ENCODE measurements at regions not wholly inside any gene's neighbourhood (a gene's known extent, or its start where the extent isn't known, plus 50 kb on each side); places are given as distances from the start of the nearest gene placed in this dataset.

DNA sequence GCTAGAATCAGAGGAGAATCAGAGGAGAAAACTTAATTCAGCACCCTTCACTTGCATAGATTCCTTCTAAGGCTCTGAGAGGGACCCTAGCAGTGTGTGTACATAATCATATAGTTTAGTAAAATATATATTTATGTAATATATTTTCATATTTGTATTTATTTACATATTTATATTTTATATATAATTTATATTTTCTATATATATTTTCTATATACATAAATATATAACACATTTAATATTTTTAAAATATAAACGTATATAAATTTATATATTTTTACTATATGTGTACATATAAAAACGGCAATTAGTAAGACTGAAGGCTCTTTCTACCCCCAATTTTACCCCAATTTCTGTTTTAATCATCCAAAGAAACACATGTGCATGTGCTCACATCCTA lies 80.3 kb downstream of the NXPE2 start:
- DNase-seq (ENCODE audit: low read depth in 3 of 3) = no peak

DNA sequence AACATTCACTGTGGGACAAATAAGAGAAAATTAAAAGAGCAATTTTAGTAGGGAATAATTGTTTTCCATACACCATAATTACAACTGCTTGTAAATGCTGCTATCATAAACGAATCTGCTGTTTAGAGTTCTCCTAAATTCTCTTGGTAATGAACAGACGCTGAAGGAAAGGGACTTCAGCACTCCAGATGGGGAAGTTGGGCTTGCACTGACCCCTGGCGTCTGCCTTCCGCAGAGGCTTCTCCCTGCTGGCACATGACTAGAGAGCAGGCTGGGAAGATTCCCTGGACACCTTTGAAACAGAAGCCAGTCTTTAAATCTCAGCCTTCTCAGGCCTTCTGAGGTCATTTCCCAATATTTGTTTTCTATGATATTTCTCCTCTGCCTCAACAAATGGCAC lies 84.1 kb downstream of the NXPE2 start:
- no peak for DNase-seq (ENCODE audit: low read depth in 3 of 3)

DNA sequence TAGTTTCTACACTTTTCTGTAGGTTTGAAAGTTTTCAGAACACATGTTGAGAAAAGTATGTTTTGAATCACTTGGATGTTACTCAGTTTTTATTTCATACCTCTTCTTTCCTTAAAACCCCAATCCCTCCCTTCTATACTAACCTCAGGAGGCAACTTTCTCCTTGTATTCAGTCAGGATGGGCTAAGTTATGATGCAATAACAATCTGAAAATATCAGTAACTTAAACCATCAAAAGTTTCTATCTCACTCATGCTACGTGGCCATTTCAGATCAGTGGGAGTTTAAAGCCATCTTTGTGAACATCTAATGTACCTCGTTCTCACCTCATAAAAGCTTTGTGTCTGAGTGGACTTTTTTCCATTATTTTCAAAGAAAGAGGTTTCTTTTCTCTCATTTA lies 86.2 kb downstream of the NXPE2 start:
- DNase-seq (ENCODE audit: low read depth in 3 of 3) = no peak

DNA sequence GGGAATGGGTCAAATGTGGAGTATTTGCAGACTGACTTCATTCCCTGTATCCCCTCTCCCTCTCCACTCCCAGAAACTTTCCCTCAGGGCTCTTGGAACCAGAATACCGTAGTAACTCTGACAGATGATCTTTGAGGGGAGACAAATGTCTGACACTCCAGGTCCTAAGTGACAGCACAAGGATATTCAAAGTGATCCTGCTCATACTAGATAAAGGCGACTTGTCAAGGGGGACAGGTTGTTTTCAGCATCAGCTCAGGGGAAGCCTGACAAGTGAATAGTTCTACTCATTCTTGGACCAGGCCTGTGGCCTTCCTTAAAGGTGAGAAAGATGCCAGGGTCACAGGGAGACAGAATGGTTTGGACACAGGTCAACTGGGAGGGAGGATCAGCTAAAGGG lies 92.8 kb downstream of the NXPE2 start:
- no peak for DNase-seq (ENCODE audit: low read depth in 3 of 3)

DNA sequence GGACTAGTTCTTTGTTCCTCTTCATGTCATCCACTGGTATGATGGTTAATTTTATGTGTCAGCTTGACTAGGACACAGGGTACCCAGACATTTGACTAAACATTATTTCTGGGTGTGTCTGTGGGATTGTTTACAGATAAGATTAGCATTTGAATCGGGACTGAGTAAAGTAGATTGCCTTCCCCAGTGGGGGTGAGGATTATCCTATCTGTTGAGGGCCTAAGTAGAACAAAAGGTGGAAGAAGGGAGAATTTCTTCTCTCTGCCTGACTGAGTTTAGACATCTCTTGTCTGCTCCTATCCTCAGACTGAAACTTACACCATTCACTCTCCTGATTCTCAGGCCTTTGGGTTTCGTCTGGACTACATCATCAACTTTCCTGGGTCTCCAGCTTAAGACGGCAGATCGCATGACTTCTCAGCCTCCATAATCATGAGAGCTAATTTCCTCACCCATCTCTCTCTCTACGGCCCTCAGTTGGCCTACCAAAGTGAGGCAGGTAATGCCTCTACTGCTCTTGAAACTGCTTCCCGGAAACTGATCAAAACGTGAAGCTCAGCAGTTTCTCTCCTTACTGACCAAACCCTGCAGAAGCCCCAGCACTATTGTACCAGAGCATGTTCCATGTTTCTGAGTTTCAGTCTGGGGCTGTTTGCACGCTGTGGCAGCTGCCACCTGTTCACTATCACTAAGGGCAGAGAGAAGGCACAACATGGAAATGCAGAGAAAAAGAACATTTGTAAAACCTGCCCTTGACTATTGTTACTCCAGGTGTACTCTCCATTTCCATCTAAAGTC lies 95.4 kb downstream of the NXPE2 start:
- no peak for DNase-seq (ENCODE audit: low read depth in 3 of 3)

DNA sequence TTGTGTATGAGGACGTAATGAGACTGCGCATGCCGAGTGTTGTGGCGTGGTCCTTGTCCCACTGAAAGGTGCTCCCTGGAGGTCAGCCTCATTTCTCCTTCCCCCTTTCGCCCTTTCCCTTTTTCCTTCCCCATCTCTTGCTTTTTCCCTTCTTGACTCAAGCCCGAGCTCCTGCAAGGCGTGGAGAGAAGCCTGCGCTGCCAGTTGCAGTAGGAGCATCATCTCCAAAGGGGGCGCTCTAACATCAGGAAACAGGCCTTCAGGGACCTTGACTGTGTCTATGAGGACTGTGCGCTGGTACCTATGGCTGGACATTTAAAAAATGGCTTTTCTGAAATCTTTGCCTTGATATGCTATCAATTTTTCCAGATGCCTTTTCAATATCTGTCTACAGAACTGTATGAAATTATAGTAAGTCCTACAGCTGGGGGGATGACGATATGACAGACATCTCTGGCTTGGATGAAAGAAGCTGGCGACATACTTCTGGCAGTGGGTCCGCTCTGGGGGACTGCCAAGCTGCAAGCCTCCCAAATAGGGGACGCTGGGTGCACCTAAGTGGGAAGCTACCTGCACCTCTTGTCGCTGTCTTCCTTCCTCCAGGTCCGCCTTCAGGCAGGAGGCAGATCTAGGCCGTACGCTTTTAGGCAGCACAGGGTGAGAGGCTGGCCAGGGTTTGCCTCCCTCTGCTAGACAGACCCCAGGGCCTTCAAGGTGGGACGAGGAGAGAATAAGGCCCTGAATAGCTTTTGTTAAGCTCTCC lies 96.5 kb downstream of the NXPE2 start:
- no peak for DNase-seq (ENCODE audit: low read depth in 3 of 3)

DNA sequence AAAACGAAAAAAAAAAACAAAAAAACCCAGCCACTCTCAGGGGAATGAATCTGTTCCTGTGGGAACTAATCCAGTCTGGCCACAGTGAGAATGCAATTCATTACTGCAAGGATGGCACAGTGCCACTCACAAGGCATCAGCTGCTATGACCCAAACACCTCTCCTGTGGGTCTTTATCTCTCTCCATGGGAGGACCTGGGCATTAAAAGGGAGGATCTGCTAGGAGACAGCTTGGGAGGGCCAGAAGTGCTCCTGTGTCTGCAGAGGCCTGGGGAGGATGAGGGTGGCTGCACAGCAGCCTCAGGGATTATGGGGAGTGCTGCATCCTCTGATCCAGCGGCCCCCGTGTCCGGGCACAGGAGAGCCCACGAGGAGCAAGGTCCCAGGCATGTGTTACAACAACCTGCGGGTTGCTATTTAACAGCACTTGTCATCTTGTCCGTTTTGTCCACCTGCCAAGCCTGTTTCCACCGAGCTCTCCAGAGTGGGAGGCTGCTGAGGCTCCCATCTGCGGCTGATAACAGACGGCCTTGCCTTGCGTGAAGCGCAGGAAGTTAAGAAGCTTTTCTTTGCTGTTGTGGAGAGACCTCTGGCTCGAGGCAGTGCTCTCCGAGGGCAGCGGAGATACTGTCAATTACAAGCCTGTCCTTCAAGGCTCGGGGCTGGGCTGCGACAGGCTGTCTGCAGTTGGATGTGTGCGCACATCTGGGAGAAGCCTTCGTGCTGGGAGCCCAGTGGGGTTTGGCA lies 97.7 kb downstream of the NXPE2 start:
- DNase-seq (ENCODE audit: low read depth in 3 of 3) = no peak

DNA sequence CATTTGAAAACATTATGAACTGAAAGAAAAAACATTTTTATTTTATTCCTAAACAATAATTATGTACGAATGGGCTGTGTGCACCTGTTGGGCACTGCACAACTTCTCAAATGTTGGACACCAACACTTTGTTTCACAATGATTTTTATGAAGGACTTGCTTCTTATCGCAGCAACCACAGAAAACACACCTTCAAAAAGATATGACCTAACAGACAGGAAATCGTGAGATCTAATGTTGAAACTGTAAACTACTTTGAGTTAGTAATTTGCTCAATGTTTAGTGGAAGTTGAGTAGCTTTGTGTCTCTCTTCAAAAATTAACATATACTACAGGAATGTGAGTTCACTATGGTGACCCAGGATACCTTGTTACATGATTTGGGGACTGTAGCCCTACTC lies 98.6 kb downstream of the NXPE2 start:
- DNase-seq (ENCODE audit: low read depth in 3 of 3) = no peak

DNA sequence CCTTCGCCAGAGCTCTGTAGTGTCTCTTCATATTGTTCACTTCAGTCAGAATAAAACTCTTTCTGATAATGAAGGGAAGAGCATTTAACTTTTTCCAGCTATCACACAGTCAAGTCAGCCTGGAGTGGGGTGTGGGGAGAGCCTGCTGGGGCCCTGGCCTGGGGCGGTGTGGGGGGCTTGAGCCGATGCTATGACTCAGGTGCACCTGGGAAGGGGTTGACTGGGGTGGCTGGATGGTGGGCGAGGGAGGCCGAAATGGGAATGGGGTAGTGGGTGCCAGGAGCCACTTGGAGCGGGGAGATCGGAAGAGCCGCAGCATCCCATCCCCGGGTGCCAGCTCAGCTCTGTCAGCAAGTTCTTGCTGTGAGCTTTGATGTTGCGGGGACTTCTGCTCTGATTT lies 100.9 kb downstream of the NXPE2 start:
- DNase-seq (ENCODE audit: low read depth in 3 of 3) = no peak

DNA sequence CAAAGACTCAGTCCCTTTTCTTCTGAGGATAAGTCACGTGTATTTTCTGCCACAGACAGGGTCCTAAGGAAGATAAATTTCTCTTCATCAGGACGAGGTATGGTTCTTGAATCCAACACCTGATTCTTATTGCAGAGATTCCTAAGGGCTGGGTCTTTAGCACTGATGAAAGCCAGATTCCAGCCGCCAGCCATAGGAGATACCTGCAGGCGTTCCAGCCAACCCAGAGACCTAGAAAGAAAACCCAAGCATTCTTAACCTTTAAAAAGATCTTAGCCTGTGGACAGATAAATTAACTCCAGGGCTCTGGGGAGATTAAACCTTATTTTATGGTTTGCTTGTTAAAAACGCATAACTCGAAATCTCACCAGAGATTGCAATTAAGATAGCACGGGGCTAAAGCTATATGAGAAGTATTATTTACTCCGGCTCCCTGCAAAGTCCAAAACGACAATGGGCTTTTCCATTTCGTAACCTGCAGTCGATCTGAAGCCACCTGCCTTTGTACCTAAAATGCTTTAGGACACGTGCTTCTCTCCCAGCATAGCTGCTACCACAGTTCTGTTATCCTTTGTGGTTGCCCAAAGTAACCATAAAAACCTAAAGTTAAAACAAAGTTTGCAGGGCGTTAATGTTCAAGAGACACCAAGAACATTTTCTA lies 104.5 kb downstream of the NXPE2 start:
- DNase-seq (ENCODE audit: low read depth in 3 of 3) = no peak

DNA sequence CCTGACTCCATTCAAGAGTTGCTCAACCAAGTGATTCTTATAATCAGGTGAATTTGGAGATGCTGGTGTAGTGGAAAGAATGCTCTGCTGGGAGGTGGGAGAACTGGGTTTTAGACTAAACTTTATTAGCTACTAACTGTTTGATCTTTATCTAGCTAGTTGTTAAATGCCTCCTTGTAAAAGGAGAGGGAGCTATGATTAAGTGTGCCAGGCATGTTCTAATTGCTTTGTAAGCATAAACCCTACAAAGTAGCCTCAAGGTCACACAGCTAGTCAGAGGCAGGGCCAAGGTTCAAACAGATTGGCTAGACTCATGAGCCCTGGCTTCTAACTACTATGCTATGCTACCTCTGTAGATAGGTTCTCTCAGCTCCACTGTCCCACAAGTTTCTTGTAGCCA lies 105.5 kb downstream of the NXPE2 start:
- DNase-seq (ENCODE audit: low read depth in 3 of 3) = no peak

DNA sequence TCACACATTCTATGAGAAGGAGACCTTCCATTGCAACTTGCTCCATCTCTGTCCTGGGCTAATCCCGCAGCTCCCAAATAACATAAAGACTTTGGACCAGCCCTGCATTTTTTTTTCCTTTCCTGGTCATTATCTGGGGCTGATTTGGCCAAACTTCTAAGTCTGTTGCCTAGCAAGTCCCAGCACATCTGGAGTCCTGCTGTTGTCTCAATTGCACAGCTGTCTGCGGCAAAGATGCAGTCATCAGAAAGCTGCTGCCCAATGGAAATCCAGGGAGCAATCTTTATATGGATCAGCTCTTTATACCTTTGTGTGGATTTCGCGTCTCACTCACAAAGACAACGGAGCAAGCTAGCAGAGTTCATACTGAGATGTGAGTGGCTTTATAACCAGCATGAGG lies 105.9 kb downstream of the NXPE2 start:
- no peak for DNase-seq (ENCODE audit: low read depth in 3 of 3)

DNA sequence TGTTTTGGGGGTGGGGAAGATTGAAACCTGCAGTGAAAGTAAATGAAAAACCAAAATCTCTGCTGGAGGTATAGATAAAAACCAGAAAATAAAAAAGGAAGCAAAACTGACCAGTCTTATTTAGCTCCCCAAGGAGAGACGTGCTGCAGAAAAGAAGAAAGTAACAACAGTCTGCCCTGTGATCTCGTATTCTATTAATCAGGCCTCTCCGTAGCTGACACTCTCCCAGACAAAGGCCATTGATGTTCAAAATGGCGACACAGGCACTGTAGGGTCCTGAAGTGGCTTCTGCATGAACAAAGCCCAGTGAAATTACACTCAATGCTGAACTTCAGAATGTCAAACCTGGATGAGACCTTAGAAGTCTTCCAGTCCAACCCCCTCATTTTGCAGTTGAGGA lies 106.6 kb downstream of the NXPE2 start:
- no peak for DNase-seq (ENCODE audit: low read depth in 3 of 3)

DNA sequence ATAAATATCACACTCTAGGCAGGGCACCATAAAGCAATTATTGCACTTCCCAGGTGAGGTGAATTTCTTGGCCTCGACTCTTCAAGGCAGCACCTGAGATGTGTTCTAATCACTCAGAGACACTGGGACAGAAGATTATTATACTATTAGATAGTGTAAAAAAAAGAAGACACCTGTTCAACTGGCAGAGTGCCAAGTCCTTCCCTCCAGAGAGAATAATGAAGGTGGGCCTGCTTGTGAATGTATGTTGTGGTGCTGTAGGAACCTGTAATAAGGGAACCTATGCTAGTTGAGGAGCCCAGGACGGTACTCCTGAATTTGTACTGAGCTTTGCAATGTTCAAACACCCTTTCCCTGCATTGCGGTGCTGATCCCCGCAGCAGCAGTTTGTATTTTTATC lies 107.5 kb downstream of the NXPE2 start:
- no peak for DNase-seq (ENCODE audit: low read depth in 3 of 3)

DNA sequence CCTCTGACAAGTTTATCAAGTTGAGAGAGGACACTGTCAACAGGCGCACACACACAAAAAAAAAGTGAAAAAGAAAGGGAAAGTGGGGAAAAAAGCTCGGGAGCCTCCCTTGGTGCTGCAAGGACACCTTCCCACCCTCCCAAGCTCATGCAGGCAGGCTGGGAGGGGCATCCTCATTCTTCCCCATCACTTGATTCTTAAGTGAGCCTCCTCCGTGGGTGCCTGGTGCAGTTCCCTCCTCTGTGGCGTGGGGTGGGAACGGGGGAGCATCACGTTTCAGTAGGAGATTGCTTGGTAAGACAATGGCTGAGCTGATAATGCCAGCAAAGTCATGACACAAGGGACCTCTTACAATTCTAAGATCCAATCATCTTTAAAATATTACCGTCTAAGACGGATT lies 108.8 kb downstream of the NXPE2 start:
- no peak for DNase-seq (ENCODE audit: low read depth in 3 of 3)

DNA sequence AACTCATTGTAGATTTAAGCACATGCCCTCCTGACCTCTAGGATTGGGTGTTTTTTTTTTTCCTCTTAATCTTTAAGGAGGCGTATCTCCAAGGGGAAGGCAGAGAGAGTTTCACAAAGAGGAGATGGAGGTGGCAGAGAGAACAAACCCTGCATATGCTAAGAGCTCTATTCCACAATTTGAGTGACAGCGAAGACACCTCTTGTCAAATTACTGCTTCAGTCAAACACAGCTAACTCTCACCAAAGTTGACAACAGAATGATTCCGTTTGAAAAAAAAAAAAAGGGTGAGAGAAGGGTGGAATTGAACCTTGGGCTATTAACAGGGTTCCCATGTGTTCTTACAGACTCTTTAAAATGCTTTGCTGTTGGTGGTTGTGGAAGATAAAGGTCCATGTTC lies 112.6 kb downstream of the NXPE2 start:
- no peak for DNase-seq (ENCODE audit: low read depth in 3 of 3)

DNA sequence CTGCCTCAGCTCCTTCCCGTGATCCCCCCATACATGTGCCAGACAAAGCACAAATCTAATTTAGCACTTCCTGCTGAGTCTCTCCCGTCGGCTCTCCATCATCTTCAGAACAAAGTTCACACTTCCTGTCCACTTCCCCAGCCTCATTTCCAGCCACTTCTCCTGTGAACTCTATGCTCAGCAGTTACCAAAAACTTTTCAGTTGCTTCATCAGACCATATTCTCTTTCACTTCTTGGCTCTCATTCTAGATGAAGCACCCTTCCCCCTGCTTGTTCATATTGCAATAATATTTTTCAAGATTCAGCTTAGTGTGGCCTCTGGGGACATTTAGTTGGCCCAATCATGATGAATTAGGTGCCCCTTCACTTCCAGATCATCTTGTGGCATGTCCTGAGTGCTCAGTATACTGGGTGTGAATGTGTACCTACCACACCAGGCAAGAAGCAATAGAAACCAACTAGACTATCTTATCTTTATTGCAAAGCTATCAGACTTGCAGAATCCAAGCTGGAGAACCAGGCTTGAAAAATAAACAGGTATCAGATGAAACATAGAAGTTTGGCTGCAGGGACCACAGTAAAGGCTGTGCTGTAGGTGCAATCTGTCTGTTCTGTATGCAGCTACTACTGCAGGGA lies 115.8 kb downstream of the NXPE2 start:
- no peak for DNase-seq (ENCODE audit: low read depth in 3 of 3)

DNA sequence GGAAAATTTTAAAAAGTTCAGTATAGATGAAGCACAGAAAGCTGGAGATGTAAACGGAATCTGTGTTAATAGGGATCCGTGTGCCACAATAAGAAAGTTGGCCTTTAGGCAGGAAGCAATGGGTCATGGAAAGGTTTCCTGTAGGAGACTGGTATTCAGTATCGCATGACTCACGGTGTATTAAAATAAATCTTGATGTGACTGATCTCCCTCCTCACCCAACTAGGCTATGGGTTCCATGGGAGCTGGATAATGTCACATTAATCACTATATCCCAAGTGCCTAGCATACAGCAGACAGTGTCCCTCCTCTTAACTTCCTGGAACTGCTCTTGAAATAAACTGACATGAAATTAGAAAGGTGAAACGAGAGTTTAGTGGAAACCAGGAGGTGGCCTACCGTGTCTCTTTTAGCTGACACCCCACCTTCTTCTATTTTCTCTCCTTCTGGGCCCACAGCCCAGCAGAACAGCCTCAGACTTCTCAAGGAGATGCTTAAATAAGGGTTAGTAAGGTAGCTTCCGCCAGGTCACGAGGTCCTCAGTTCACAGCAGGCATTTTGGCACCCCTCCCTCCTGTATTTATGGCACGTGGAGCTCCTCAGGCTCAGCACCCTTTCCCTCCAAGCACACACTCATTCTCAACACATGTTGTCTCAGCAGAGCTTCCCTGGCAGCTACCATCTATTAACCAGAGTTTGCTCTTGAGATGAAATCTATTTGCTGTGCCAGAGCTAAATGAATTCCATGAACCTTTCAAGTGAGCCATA lies 118.8 kb downstream of the NXPE2 start:
- DNase-seq (ENCODE audit: low read depth in 3 of 3) = no peak

DNA sequence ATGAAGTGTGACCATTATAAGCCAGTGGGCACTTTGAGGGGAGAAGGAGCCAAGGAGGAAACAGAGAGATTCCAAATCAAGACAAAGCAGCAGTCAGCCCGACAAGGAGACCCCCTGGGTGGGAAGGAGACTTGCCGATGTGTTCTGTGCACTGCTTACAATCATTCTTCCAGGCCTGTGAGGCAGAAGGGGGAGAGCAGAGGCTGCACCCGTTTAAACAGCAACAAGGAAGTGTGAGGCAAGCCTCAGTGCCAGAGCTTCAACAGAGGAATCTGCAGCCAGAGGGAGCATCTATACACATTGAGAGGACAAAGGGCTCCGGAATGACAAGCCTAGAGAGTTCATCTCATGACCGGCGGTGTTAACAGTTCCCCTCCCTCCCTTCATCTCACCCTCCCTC lies 121.1 kb downstream of the NXPE2 start:
- no peak for DNase-seq (ENCODE audit: low read depth in 3 of 3)

DNA sequence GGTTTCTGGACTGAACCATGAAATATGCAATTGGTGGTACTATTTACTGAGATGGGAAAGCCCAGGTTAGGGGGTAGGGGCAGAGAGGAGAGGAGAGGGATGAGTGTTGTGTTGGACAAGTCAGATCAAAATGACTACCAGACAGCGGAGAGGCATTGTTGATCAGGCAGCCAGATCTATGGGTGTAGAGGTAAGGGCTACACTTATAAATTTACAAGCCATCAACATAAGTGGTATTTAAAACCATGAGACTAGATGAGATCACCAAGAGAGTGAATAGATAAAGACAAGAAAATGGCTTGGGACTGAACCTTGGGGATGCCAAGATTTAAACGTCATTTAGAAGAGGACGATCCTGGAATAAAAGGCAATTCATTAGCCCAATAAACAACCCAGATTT lies 123.4 kb downstream of the NXPE2 start:
- DNase-seq (ENCODE audit: low read depth in 3 of 3) = no peak

DNA sequence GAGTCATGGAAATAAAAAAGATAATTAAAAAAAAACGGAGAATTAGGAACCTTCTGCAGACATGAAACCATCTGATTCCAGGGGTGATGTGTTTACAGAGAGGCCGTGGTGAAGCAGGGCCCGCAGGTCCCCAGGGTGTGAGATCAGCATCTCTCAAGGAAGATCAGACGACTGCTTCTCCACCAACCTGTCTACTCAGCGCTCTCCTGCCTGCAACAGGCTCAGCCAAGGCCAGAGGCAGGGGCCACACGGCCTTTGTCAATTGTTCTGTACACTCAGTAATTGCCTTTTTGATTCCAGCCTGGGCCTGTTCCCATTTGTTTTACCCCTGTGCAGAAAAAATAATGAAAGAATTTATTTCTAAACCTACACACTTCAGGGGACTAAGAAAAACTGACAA lies 124.6 kb downstream of the NXPE2 start:
- DNase-seq (ENCODE audit: low read depth in 3 of 3) = no peak
